Left cardiac atrium (tissue), 4 donors: ENCODE measurements at regions not wholly inside any gene's neighbourhood (a gene's known extent, or its start where the extent isn't known, plus 50 kb on each side); places are given as distances from the start of the nearest gene placed in this dataset.
"Not testable (repeated sequence)": the region's sequence is repeated elsewhere in the genome, so short reads cannot be mapped to it uniquely, and the experiment has no call there.

Source experiments
- ATAC-seq, 2 donors: fragments of 200-7000 bp; cut with Tn5 transposase; one replicate each; pipeline ENCODE4 v1.9.1; 2020; ENCODE audit warnings: mild to moderate bottlenecking in 2 of 2, moderate library complexity in 2 of 2
- DNase-seq: peaks from one replicate; pipeline ENCODE4 v3.0.0-alpha.2; 2020
- intact Hi-C, 2 donors: fragments of 100-400 bp; cut with DNase I; formaldehyde crosslinking; loops; one replicate each; pipeline versions ENCODE4 v1.14.1 to v1.15.1; 2022 to 2023
- donor health status: DM: no; HTN: yes; CAD: no.
- donor health status: DM: no; HTN: yes; CAD: no; lungs with severe emphysema.
- donor health status: DM: yes; HTN: yes; CAD: no.
- donor health status: Dilated cardiomyopathy.

DNA sequence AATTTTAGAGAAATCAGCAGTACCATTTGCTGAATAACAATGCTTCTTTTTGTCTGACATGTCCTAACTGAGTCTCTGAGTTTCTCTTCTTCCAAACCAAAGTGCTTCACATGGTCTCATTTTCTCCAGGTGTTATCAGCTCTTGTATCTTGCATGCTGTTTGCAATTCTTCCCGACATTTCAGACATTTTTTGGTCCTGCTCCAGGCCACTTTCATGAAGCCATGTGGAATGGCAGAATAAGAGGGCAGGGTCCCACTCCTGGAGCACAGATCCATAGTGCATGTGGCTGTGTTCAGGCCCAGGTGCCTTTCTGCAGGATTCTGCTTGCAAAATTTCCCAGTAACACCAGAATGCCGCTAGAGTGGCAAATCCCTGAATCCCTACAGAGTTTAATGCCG, 916.2 kb downstream of the NXPH1 start:
- ATAC-seq, result no peak
- DNase-seq, result no peak
- intact Hi-C loops, result no loop called here

DNA sequence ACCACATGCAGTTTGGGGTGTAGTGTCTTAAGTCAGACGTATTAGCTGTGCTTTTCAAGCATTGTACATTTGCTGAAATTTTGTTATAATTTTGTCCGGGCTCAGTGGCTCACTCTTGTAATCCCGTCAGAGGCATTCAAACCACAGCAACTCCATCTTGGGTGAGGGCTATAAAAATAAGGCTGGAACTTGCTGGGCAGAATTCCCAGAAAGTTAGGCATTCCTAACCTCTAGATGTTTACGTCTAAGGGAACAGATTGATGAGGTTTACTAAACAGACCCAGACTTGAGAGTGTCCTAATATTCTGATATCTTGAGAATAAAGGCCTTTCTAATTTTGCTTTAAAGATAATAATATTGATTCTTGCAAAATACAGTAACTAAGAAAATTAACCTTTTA, 957.8 kb downstream of the NXPH1 start:
- intact Hi-C loops, result no loop called here
- DNase-seq (no peak), ATAC-seq (no peak)

DNA sequence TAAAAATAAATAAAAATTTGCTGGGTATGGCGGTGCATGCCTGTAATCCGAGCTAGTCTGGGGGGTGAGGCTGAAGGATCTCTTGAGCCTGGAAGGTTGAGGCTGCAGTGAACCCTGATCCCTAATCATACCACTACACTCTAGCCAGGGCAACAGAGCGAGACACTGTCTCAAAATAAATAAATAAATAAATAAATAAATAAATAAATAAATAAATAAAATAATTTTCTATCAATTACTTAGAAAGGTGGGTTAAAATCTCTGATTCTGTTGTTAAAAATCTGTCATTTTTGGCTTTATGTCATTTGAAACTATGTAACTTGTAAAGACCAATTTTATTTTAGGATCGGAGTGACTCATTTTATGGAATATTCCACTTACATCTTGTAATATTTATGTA, 958.6 kb downstream of the NXPH1 start:
- intact Hi-C loops, result no loop called here
- ATAC-seq (no peak), DNase-seq (no peak)

DNA sequence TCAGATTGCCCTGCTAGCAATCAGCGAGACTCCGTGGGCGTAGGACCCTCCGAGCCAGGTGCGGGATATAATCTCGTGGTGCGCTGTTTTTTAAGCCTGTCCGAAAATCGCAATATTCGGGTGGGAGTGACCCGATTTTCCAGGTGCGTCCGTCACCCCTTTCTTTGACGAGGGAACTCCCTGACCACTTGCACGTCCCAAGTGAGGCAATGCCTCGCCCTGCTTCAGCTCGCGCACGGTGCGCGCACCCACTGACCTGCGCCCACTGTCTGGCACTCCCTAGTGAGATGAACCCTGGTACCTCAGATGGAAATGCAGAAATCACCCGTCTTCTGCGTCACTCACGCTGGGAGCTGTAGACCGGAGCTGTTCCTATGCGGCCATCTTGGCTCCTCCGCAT, 971.0 kb downstream of the NXPH1 start:
- DNase-seq, intact Hi-C loops: not testable (repeated sequence)

DNA sequence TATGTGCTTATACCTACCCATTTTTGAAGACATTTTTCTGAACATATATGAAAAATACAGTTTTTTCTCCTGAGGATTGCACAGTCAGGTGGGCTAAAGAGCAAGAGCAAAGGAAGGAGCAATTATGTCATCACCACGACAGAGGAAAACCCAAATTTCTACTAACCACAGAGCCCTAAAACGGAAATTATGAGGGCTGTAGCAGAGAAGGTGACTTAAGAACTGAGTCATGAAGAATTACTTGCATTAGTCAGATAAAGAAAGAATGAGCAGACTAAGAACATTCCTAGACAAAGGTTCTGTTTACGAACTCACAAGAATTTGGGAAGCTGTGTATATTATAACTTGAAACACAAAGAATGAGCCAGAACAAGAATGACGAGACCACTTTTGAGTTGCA, 974.4 kb downstream of the NXPH1 start:
- DNase-seq (no peak), ATAC-seq (no peak)
- intact Hi-C loops, result no loop called here

More for the DNA sequence above, 971.0 kb downstream of the NXPH1 start:
- not testable (repeated sequence) for ATAC-seq

DNA sequence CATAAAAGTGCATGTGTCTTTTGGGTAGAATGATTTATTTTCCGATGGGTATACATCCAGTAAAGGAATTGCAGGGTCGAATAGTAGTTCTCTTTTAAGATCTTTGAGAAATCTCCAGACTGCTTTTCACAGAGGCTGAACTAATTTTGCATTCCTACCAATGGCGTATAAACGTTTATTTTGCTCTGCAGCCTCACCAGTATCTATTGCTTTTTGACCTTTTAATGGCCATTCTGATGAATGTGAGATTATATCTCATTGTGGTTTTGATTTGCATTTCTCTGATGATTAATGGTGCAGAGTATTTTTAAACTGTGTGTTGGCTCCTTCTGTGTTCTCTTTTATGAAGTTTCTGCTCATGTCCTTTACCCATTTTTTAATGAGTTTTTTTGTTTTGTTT, 1020.1 kb downstream of the NXPH1 start:
- ATAC-seq, result no peak
- DNase-seq, result no peak
- intact Hi-C loops, result no loop called here

DNA sequence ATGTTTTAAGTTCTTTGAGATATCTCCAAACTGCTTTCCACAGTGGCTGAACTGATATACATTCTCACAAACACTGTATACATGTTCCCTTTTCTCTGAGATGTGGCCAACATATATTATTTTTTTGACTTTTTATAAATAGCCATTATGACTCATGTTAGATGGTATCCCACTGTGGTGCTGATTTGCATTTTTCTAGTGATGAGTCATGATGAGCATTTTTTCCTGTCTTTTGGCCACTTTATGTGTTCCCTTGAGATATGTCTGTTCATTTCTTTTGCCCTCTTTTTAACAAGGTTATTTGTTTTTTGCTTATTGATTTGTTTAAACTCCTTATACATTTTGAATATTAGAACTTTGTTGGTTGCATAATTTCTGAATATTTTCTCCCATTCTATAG, 1055.1 kb downstream of the NXPH1 start:
- no peak for DNase-seq
- ATAC-seq, result no peak
- intact Hi-C loops, result no loop called here

DNA sequence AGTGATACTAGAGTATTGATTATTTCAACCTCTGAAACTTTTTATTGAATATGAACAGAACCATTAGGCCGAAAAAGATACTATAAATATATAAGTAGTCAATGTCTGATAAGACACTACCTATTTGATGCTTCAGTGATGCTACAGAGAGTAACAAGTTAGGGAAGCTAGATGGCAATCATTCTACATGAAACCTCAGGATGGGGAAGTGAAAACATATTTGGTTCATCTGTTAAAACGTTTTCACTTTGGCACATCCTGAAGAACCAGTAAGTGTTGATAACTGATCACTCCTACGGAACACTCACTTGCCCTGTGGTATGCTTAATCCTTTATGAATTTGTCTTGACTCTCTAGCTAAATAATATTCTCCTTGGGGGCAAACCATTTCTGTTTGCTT, 1064.9 kb downstream of the NXPH1 start:
- intact Hi-C loops, result no loop called here
- DNase-seq (no peak), ATAC-seq (no peak)

DNA sequence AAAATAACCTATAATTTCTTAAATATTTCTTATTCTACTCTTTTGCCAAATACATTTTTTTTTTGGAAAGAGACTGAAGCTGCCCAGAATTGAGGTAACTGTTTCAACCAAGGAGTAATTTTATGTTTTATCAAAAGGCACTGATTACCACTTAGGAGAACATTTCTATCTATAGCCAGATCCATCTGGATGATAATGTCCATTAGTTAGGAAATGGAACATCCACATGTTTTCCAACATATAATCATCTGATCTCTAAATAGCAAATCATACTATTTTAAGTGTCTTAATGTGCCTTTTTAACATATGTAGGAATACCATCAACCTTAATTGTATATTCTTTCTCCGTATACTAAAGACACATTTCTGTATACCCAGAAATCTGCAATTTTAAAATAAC, 1068.9 kb downstream of the NXPH1 start:
- intact Hi-C loops, result no loop called here
- no peak for DNase-seq
- no peak for ATAC-seq

DNA sequence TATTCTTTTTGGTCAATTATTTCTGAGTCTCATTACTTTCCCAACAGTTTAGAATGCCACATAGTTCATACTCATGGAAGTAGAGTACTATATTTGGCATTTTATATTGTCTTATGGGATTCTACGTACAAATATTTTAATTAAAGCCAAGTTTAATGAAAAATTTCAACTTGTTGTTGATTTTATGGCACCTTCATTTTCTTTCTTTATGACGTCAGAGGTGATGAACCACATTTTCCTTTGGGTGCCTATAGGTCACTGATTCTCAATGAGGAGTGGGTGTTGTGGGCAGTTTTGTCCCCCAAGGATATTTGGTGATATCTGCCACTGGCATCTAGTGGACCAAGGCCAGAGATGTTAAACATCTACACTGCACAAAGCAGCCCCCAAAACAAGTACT, 1071.3 kb downstream of the NXPH1 start:
- intact Hi-C loops, result no loop called here
- ATAC-seq (no peak), DNase-seq (no peak)

DNA sequence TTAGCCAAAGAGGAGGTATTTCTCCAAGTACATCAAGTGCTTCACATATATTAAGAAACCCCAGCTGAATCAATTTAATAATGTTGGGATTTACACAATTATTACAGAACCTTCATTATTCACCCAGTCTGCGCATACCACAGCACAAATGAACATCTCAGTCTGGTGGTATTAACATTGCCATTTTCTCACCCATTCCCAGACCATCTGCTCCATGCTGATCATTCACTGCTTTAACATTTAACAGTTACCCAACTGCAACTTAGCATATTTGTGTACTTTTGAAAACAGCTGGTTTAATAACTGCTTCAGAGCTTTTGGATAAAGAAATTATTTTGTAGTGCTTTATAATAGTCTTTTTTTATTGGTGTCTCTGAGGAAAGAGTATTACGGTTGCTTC, 1072.1 kb downstream of the NXPH1 start:
- no peak for ATAC-seq
- intact Hi-C loops, result no loop called here
- DNase-seq, result no peak

DNA sequence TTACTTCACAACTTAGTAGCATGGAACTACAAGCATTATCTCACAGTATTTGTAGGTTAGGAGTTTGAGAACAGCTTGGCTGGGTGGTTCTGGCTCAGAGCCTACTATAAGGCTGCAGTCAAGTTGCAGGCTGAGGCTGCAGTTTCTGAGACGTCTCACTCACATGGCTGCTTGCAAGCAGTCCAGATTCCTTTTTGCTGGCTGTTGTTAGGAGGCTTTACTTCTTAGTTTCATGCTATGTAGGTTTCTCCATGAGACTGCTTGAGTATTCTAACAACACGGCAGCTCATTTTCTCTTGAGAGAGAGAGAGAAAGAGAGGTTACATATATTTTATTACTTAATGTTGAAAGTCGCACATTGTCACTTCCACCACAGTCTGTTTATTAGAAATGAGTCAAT, 1073.9 kb downstream of the NXPH1 start:
- intact Hi-C loops, result no loop called here
- ATAC-seq (no peak), DNase-seq (no peak)

DNA sequence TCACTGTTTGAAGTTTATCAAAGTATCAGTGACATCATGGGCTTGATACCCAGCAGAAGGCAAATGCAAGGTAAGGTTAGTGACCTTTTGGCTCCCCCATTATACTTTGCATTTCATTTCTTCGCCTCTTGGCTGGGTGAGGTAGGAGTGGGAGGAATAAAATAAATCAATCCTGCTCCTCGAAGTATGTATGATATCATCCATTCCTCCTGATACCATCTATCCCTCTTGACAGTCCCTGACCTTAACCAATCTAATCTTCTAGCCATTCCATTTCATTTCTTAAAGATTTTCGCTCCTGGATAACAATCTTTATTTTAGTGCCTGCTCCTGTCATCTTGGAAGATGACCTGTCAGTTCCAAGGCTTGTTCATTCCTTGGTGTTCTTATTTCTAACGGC, 1083.3 kb downstream of the NXPH1 start:
- intact Hi-C loops, result no loop called here
- ATAC-seq (no peak), DNase-seq (no peak)

DNA sequence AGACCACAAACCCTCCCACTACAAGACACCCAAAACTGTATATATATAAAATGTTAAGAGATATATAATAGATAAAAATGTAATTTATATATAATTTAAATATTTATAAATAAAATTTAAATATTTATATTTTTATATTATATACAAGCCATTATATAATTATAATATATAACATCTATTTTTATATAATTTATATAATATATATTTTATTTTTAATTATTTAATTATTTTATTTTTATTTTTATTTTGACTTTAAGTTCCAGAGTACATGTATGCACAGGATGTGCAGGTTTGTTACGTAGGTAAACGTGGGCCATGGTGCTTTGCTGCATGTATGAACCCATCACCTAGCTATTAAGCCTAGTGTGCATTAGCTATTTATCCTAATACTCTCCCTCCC, 1090.2 kb downstream of the NXPH1 start:
- intact Hi-C loops, result no loop called here
- DNase-seq, result no peak
- ATAC-seq, result no peak

DNA sequence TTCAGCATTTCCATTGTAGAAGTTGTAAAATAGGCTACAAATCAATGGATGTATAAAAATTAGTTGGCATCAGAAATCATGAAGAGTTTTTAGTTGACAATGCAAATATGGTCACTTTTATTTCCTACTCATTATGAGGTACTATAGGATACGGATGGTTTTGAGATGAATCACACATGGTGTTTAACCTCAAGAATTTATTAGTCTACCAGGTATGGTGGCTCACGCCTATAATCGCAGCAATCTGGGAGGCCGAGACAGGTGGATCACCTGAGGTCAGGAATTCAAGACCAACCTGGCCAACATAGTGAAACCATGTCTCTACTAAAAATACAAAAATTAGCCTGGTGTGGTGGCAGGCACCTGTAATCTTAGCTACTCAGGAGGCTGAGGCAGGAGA, 1119.0 kb downstream of the NXPH1 start:
- ATAC-seq, DNase-seq, intact Hi-C loops: not testable (repeated sequence)

DNA sequence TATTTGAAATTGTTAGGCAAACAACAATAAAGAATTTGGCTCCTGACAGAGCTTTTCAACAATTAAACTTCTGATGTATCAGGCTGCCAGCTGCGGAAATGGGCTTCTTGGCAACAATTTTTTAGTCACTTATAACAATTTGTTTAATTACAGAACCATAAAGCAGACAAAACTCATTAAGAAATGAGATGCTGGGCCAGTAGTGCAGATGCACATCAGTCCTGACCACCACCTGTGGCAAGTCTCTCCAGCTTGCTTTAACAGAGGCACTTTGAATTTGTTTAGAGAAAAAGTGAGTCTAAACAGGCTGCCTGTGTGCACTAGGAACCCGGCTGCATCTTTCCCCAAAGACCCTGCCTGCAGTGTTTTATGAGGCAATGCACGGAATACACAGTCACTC, 1124.4 kb downstream of the NXPH1 start:
- ATAC-seq, result no peak
- DNase-seq, result no peak
- intact Hi-C loops, result no loop called here

DNA sequence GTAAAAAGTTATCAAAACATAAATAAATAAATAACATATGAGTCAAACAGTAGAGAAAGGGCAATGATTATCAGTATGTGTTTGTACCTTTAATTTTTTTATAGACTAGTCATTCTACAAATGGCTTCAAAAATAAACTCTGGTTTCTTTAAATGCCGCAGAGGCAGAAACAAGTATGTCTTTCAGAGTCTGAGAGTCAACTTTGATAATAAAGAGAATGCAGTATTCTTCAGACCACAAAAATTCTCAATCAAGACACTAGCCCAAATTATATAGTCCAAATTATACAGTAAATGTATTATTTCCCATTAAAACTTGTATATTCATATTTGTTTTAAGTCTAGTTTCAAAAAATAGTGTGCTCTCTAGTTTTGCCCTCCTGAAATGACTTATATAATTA, 1142.3 kb downstream of the NXPH1 start:
- intact Hi-C loops, result no loop called here
- ATAC-seq (no peak), DNase-seq (no peak)

DNA sequence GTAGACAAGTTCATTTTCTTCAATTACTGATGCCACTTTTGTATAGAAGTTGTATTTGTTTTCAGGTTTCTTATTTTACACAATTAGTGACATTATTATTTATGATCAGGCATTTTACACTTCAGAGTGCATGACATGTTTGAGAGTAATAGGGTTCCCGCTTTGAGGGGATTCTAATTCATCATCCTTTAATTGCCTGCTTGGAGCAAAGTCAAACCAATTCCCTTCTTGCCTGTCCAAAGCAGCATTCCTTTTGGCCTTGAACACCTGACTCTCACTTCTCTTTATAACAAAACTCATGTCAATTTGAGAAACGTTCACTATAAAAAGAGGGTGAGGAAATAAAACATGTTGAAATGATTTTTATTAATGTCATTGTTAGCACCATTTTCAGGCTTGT, 1149.4 kb downstream of the NXPH1 start:
- ATAC-seq (no peak), DNase-seq (no peak)
- intact Hi-C loops, result no loop called here

DNA sequence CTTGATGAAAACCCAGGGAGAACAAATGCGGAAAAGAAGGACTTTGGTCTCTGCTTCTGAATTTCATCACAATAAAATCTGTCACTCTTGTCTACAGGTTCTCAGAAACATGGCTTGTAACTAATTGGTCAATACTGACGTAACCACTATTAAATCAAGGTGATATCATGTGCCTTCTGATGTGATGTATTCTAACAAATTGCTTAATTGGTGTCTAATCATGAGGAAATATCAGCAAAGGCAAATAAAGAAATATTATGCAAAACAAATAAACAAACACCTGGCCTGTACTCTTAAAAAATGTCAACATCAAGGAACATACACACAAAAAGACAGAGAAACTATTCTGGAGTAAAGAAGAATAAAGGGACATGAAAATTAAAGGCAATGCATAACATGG, 1165.0 kb downstream of the NXPH1 start:
- intact Hi-C loops, result no loop called here
- DNase-seq (no peak), ATAC-seq (no peak)

DNA sequence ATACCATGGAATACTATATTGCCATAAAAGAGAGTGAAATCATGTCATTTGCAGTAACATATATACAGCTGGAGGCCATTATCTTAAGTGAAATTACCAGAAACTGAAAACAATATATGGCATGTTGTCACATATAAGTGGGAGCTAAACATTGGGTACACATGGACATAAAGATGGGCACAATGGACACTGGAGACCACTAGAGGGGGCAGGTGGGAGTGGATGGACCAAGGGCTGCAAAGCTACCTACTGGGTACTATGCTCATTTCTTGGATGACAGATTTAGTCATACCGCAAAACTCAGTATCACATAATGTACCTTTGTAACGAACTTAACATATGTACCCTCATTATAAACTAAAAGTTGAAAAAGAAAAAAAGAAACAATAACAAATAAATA, 1167.6 kb downstream of the NXPH1 start:
- intact Hi-C loops, result no loop called here
- no peak for DNase-seq
- no peak for ATAC-seq

DNA sequence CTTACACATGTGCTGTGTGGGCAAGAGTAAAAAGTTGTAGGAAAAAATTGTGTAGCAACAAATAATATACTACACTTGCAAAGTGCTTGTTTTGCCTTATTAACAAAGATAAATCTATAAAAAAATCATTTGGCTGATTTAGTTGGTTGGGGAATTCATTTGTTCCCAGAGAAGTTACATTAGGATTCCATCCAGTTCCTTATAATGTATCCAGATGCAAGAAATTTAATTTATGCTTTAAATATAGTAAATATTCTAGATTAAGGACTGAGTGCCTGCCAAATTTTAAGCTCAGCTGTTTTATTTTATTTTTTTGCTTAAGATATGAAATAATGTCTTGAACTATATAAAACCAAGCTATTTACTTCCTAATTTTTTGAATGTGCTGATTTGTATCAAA, 1169.9 kb downstream of the NXPH1 start:
- intact Hi-C loops, result no loop called here
- ATAC-seq, result no peak
- DNase-seq, result no peak

DNA sequence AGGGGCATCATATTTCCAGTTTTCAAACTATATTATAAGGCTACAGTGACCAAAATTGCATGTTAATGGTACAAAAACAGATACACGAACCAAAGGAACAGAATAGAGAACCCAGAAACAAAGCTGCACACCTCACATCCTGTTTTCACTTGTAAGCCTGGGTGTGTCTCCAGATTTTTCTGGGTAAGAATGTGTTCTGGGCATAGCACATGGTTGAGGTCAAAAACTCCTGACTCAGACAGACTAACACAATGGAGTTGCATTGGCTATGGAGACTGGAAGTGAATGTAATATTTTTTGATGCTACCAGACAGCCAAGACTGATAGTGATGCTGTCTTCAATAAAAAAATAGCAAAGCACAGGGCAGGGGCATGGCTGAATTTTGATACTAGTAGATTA, 1175.2 kb downstream of the NXPH1 start:
- ATAC-seq, result no peak
- intact Hi-C loops, result no loop called here
- DNase-seq, result no peak

DNA sequence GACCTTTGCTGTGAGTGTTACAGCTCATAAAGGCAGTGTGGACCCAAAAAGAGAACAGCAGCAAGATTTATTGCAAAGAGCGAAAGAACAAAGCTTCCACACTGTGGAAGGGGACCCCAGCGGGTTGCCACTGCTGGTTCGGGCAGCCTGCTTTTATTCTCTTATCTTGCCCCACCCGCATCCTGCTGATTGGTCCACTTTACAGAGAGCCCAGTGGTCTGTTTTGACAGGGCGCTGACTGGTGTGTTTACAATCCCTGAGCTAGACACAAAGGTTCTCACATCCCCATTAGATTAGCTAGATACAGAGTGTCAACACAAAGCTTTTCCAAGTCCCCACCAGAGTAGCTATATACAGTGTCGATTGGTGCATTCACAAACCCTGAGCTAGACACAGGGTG, 1187.5 kb downstream of the NXPH1 start:
- intact Hi-C loops, DNase-seq, ATAC-seq: not testable (repeated sequence)
